ENCODE measurements at regions not wholly inside any gene's neighbourhood (a gene's known extent, or its start where the extent isn't known, plus 50 kb on each side); places are given as distances from the start of the nearest gene placed in this dataset.

GRCh38 chr11:92540096-92540495, 315.5 kb downstream of the FAT3 start:
- DNase-seq (ENCODE audit: low spot score), result no peak

DNA sequence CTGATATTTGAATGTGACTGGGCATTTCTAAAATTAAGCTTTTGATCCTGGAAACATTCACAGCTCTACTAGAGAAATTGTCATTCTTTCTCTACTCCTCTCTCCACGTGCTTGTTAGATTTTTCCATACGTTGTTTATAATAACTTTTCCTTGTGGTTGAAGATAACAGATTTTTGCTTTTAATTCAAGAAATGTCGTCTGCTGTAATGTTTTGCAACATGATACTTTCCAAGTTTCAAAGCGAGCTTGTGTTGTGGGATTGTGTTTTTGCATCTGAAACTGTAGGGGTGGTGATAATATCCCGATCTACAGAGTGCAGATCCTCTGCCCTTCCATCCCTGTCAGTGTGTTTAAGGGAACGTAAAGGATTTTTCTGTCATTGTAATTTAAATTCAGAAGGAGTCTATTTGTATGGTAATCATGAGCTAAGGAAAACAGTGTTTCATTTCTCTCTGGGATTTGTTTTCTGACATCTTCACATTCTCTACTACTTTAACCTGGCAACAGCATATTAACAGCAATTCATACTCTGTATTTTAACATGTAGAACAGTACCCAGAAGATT, 321.4 kb downstream of the FAT3 start:
- DNase-seq (ENCODE audit: low spot score), result no peak

- no peak for DNase-seq (ENCODE audit: low spot score)
Observed at GRCh38 chr11:92546603-92547002, 322.0 kb downstream of the FAT3 start.

DNA sequence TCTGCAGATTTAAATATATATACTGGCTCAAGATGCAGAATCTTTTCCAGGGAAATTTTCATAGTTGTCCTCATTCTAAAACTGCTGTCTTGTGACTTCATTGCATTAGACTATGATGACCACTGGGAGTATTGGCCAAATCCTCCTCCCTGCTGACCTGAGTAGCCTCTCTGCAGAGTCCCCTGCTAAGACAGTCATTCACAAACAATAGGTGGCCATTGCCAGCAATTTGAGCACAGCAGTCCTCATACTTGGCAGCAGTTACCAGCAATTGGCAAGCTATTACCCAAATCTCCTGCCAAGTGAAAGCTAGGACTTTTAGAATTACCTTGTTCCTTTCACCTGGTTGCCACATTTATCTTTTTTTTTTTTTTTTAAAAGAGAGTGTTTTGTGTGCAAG, 325.8 kb downstream of the FAT3 start:
- DNase-seq (ENCODE audit: low spot score), result no peak

- no peak for DNase-seq (ENCODE audit: low spot score)
Observed at GRCh38 chr11:92550871-92551270, 326.3 kb downstream of the FAT3 start.

GRCh38 chr11:92552942-92553341, 328.3 kb downstream of the FAT3 start:
- DNase-seq (ENCODE audit: low spot score), result peak; percentile 2

- DNase-seq (ENCODE audit: low spot score), result no peak
Observed at GRCh38 chr11:92554688-92555087, 330.1 kb downstream of the FAT3 start.

DNA sequence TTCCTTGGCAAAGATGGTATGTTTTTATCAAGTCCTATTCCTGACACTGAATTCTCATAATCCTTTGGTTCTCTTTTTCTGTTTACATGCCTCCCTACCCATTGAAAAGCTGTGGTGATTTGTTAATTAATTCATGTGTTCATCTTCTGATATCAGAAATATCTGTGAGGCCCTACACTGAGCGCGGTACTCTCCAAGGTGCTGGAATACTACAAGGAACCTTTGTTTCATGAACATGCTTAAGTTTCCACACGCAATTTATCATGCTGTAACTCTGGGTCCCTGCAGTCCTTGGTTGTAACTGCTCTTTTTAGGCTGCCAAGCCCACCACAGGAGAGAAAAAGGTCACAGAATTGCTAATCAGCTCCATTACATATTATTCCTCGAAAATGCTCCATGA, 331.8 kb downstream of the FAT3 start:
- no peak for DNase-seq (ENCODE audit: low spot score)

GRCh38 chr11:92557879-92558278, 333.3 kb downstream of the FAT3 start:
- no peak for DNase-seq (ENCODE audit: low spot score)

- DNase-seq (ENCODE audit: low spot score), result no peak
Observed at GRCh38 chr11:92558323-92558722, 333.7 kb downstream of the FAT3 start.

DNA sequence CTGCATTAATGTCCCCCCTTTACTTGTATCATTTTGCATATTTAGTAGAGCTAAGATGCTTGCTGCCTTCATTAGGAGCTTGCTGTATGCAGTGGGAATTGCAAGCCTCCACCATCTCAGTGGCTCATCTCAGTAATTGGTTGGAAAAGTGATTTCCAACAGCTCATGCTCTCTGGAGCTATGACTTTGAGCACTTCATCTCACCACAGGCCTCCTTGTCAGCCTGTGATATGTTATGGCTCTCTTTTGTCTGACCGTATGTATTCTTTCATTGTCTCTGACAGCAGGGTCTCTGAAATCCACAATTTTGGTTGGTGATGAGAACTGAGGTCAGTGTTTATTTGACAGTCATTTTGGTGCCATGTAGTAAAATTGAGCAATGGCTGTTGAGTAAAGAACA, 345.1 kb downstream of the FAT3 start:
- DNase-seq (ENCODE audit: low spot score), result no peak

- no peak for DNase-seq (ENCODE audit: low spot score)
Observed at GRCh38 chr11:92572559-92572958, 347.9 kb downstream of the FAT3 start.

GRCh38 chr11:92576315-92576714, 351.7 kb downstream of the FAT3 start:
- DNase-seq (ENCODE audit: low spot score), result no peak

DNA sequence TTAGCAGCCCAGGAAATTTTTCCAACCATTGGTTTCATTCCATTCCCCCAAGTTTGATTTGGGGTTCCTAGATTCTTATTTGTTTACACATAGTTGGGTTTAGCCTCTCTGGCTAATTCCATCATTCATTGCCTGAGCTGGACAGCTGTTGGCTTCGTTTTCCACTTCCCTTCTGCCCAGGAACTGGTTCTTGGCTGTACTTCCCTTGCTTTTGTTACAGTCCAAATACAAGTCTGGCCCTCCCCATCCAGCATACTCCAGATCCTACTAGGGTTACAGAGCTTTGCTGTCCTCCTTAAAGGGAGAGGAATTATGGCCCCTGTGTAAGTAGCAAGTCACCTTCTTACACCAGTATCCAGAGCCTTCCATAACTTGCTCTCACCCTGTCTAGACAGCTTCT, 356.3 kb downstream of the FAT3 start:
- no peak for DNase-seq (ENCODE audit: low spot score)

- DNase-seq (ENCODE audit: low spot score), result no peak
Observed at GRCh38 chr11:92588393-92588792, 363.8 kb downstream of the FAT3 start.

GRCh38 chr11:92589512-92589911, 364.9 kb downstream of the FAT3 start:
- no peak for DNase-seq (ENCODE audit: low spot score)

GRCh38 chr11:92591521-92591920, 366.9 kb downstream of the FAT3 start:
- DNase-seq (ENCODE audit: low spot score), result no peak

GRCh38 chr11:92594251-92594650, 369.6 kb downstream of the FAT3 start:
- no peak for DNase-seq (ENCODE audit: low spot score)

GRCh38 chr11:92595052-92595451, 370.4 kb downstream of the FAT3 start:
- DNase-seq (ENCODE audit: low spot score), result no peak

GRCh38 chr11:92596596-92597317, 372.1 kb downstream of the FAT3 start:
- peak; percentile 4 for DNase-seq (ENCODE audit: low spot score)

- no peak for DNase-seq (ENCODE audit: low spot score)
Observed at GRCh38 chr11:92601048-92601447, 368.4 kb upstream of the MTNR1B start.

DNA sequence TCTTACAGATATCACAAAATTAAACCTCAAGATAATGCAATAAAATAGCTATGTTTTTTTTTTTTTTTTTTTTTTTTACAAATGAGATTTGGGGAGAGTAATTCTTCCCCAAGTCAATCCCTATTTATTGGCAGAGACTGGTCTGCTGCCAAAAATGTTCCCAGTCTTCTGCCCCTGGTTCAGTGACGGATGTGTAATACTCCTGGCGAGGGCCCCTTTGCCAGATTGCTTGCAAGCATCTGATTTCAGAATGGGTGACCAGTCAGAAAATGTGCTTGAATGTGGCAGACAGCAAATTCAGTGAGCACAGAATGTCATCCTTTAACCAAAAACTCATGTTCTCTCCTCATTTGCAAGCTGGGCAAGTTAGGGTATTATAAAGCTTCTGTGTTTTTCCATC, 363.8 kb upstream of the MTNR1B start:
- no peak for DNase-seq (ENCODE audit: low spot score)

GRCh38 chr11:92607969-92608722, 361.3 kb upstream of the MTNR1B start:
- no peak for DNase-seq (ENCODE audit: low spot score)
